GM18909 (cell line): ENCODE measurements at regions not wholly inside any gene's neighbourhood (a gene's known extent, or its start where the extent isn't known, plus 50 kb on each side); places are given as distances from the start of the nearest gene placed in this dataset.

Source experiments
- ATAC-seq: cut with Tn5 transposase; IDR thresholded peaks from one replicate; pipeline ENCODE4 v1.9.1; 2021; ENCODE audit warnings: mild to moderate bottlenecking; ENCODE audit not compliant: unreplicated experiment, poor library complexity

DNA sequence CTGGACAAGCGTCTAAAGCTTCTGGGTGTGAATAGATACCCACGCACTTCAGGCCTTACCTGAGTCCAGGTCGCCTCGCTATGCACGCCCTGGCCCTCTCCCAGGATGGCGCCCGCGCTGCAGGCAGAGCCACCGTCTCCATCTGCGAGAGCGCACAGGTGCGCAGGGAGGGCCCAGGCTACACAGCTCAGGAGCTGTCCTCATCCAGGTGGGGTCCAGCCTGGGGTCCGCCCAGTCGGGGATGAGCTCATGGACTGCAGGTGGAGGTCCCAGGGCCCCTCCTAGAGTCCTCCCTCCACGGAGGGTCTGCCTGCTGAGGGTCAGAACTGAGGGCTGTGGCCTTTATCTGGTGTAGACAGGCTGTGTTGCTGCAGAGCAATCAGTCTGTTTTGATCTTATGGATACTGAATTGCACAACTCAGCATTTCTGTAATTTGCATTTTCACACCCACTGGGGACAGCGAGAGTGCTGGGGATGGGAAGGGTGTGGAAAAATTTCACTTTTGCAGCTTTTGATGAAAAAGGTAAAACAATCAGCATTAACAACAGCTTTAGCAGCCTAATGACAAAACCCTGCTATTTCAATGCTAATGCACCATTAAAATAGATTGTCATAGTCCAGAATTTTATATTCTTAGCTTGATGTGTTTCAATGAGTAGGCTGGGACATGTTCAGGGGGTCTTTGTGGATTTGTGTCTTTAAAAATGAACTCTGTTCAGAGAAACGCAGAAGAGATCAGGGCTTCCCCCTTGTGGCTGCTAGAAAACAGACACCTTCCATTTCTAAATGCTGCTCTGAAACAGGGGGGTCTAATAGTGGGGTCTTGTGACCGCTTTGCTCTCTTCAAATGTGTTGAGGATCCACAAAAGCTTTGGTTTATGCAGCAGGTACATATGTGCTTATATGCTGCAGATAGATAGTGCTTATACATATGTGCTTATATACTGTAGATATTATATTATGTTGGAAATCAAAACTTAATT lies 77.8 kb upstream of the PHACTR3 start:
- no peak for ATAC-seq

DNA sequence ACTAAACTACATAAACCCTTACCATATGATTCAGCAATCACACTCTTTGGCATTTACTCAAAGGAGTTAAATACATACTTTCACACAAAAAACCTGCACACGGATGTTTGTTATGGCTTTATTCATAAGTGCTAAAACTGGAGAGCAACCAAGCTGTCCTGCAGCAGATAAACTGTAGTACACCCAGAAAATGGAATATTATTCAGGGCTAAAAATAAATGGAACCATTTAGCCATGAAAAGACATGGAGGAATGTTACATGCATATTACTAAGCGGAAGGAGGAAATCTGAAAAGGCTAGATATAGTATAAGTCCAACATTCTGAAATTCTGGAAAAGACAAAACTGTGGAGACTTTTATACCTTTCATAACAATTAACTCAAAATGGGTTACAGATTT lies 73.6 kb upstream of the PHACTR3 start:
- no peak for ATAC-seq

DNA sequence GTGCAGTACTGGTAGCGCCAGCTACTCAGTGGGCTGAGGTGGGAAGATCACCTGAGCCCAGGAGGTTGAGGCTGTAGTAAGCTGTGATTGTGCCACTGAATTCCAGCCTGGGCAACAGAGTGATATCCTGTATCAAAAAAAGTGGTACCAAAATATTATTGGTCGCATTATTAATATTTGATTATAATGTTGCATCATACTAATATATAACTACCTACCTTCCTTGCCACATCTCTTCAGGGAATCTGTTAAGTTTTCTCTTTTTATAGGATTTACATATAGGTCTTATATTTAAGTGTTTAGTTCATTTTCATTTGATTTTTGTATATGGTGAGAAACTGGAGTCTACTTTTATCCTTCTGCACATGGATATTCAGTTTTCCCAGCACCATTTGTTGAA lies 66.3 kb upstream of the PHACTR3 start:
- ATAC-seq = no peak

DNA sequence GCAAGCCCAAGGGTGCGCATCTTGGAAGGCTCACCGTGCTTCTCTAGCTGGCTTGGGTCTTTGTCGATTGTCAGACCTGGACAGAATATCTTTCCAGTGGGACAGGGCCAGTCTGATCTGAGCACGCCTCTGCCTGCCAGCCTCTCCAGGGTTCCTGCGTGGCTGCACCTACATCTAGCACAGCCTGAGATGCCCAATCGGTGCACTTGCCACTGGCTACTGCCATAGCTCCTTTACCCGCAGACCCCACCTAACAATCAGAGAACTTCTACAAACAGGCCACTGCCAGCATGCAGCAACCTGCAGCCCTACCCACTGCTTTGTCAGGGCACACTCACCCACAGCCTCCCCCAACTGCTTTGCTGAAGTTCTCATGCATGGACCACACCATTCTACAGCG lies 56.7 kb upstream of the PHACTR3 start:
- ATAC-seq = no peak
